HepG2 (cell line): ENCODE measurements at regions not wholly inside any gene's neighbourhood (a gene's known extent, or its start where the extent isn't known, plus 50 kb on each side); places are given as distances from the start of the nearest gene placed in this dataset.
A peak's percentile ranks its signal among the peaks of the same experiment; 100 is the strongest.

Source experiments
- ATAC-seq: fragments of 200-7000 bp; cut with Tn5 transposase; 3 replicates; pipeline ENCODE4 v1.9.1; 2020; ENCODE audit warnings: mild to moderate bottlenecking, moderate library complexity
- BruUV-seq: library from RNA; stranded (reverse); fragments of 400-500 nt; replicated peaks from 2 replicates; lab custom pipeline; 2021; lab: Mats Ljungman, UMichigan
- CTCF ChIA-PET: fragments of 300-600 bp; formaldehyde crosslinking; extraction: SDS; loops from one replicate; lab custom pipeline; 2021; ENCODE audit warnings: low total read pairs, inconsistent platforms, low intra/inter-chr PET ratio; lab: Yijun Ruan, JAX
- POLR2A ChIA-PET: fragments of 350-600 bp; sonication (Branson Sonifier 250); formaldehyde crosslinking; loops from one replicate; lab custom pipeline; 2020; ENCODE audit warnings: antibody characterized with exemption, inconsistent platforms; lab: Yijun Ruan, JAX
- DNase-seq: peaks from one replicate; pipeline ENCODE4 v3.0.0-alpha.2; 2015; ENCODE audit warnings: low spot score
- FAIRE-seq: peaks from 3 replicates; lab custom pipeline; 2011; peaks lifted over from hg19 to GRCh38; lab: Jason Lieb, UNC
- H2AFZ ChIP-seq: one replicate; pipeline ENCODE4 v1.6.1; 2011; ENCODE audit warnings: low read length, inconsistent platforms
- H3K27ac ChIP-seq: fragments of 300-600 bp; 3 replicates; pipeline ENCODE4 v1.8.0; 2011; ENCODE audit warnings: mixed run types, mild to moderate bottlenecking, mixed read lengths, low read length, inconsistent platforms; ENCODE audit not compliant: insufficient read depth; ENCODE audit errors: extremely low read length
- H3K27me3 ChIP-seq, 2 experiments: fragments of 200-600 bp in 1 of 2; 2 replicates in 1 of 2; 3 replicates in 1 of 2; pipeline versions ENCODE4 v1.6.0 to v1.8.0; 2011; ENCODE audit warnings: low read length in 2 of 2, mild to moderate bottlenecking in 2 of 2, moderate library complexity in 2 of 2, inconsistent platforms in 1 of 2; ENCODE audit not compliant: insufficient read depth in 2 of 2, control insufficient read depth in 1 of 2
- H3K36me3 ChIP-seq, 2 experiments: fragments of 200-600 bp in 1 of 2; replicated peaks in 1 of 2; 2 replicates in 1 of 2; 3 replicates in 1 of 2; pipeline versions ENCODE4 v1.5.1 to v1.8.0; 2011; ENCODE audit warnings: low read length in 2 of 2, inconsistent platforms in 1 of 2; ENCODE audit not compliant: insufficient read depth in 2 of 2, control insufficient read depth in 1 of 2
- H3K4me1 ChIP-seq: 2 replicates; pipeline ENCODE4 v1.5.1; 2012; ENCODE audit warnings: low read length, inconsistent platforms; ENCODE audit not compliant: insufficient read depth
- H3K4me2 ChIP-seq: 2 replicates; pipeline ENCODE4 v1.6.0; 2011; ENCODE audit warnings: low read depth, low read length, inconsistent platforms
- H3K4me3 ChIP-seq, 3 experiments: fragments of 200-600 bp in 1 of 3; sonication (generic), shearing (Covaris generic) in 1 of 3; replicated peaks in 1 of 3; 2 replicates each; pipeline ENCODE4 v1.5.1; 2011 to 2016; ENCODE audit warnings: low read length in 3 of 3, inconsistent platforms in 2 of 3, low read depth in 2 of 3, mild to moderate bottlenecking in 2 of 3, control low read depth in 1 of 3, mixed read lengths in 1 of 3; ENCODE audit not compliant: insufficient read depth in 1 of 3
- H3K79me2 ChIP-seq: one replicate; pipeline ENCODE4 v1.6.1; 2011; ENCODE audit warnings: low read length, inconsistent platforms; ENCODE audit not compliant: insufficient read depth
- H3K9ac ChIP-seq: 2 replicates; pipeline ENCODE4 v1.6.0; 2011; ENCODE audit warnings: mild to moderate bottlenecking, low read depth, low read length, inconsistent platforms; ENCODE audit not compliant: insufficient read depth
- H3K9me3 ChIP-seq: 2 replicates; pipeline ENCODE4 v1.5.1; 2012; ENCODE audit warnings: mild to moderate bottlenecking, low read length
- H4K20me1 ChIP-seq: 2 replicates; pipeline ENCODE4 v1.6.0; 2011; ENCODE audit warnings: inconsistent platforms, mild to moderate bottlenecking, low read length, moderate library complexity; ENCODE audit not compliant: insufficient read depth
- MAFF ChIP-seq: IDR thresholded peaks from 2 replicates; pipeline ENCODE4 v1.6.1; 2011; ENCODE audit warnings: low read depth, low read length, improper control_type of control experiment
- MAFK ChIP-seq, 2 experiments: IDR thresholded peaks in 1 of 2; conservative IDR thresholded peaks in 1 of 2; 2 replicates each; pipeline ENCODE4 v1.6.1; 2011; ENCODE audit warnings: improper control_type of control experiment in 2 of 2, low read length in 2 of 2
- NONO ChIP-seq, 2 experiments: fragments of 450-650 bp in 1 of 2; sonication (generic) in 1 of 2; formaldehyde crosslinking in 1 of 2; IDR thresholded peaks in 1 of 2; conservative IDR thresholded peaks in 1 of 2; 2 replicates each; pipeline versions ENCODE4 v1.6.1 to v1.8.0; 2017 to 2022; ENCODE audit warnings: mild to moderate bottlenecking in 1 of 2, missing genetic modification reagents in 1 of 2, moderate library complexity in 1 of 2
- PBX2 ChIP-seq: IDR thresholded peaks from 2 replicates; pipeline ENCODE4 v1.6.1; 2016; ENCODE audit warnings: control low read depth
- TEAD2 ChIP-seq: sonication (generic); formaldehyde crosslinking; IDR thresholded peaks from 2 replicates; pipeline ENCODE4 v1.9.0; 2021; ENCODE audit warnings: missing genetic modification reagents
- ZBTB40 ChIP-seq, 2 experiments: fragments of 450-650 bp in 1 of 2; sonication (generic) in 1 of 2; formaldehyde crosslinking in 1 of 2; IDR thresholded peaks; 2 replicates each; pipeline versions ENCODE4 v1.6.1 to v1.8.0; 2016 to 2022; ENCODE audit warnings: antibody characterized with exemption in 1 of 2, mild to moderate bottlenecking in 1 of 2, missing genetic modification reagents in 1 of 2
- ZFP62 ChIP-seq: sonication (generic); formaldehyde crosslinking; IDR thresholded peaks from 2 replicates; pipeline ENCODE4 v1.4.0; 2020; ENCODE audit warnings: missing genetic modification reagents
- WGBS: methylation state at CpG from one replicate; pipeline ENCODE4 v1.1.6; 2017; ENCODE audit warnings: low lambda C conversion rate; 5-methylcytosine and 5-hydroxymethylcytosine counted together
- in situ Hi-C: cut with HindIII; loops from 2 replicates; pipeline ENCODE4 v1.10.0; 2017; ENCODE audit warnings: low pct_unique_long_range_greater_than_20kb; ENCODE audit not compliant: extremely low pct_ligation_motif_present
- intact Hi-C: fragments of 100-400 bp; cut with micrococcal nuclease; formaldehyde crosslinking; loops from one replicate; pipeline ENCODE4 v1.10.0; 2022; ENCODE audit not compliant: unreplicated experiment

GRCh38 chr3:18070231-18070630 lies 327.8 kb upstream of the TBC1D5 start:
- CTCF ChIA-PET = no interaction called here
- Histone ChIP-seq H3K27me3 (no peaks in the 10 kb centered on the region), H3K36me3 (no peaks in the 10 kb centered on the region), H3K79me2 (no peaks in the 10 kb centered on the region), H2AFZ (no peak overlapping the region), H3K27ac (no peak overlapping the region), H3K4me2 (no peak overlapping the region)
- DNase-seq (no peak), FAIRE-seq (no peak)
- no TSS peak for BruUV-seq
- intact Hi-C loops = no loop called here
- WGBS = 2% methylated on average over 2 of the region's 2 CpGs
- TF ChIP-seq ZFP62 (CRISPR knock-in tag) = no peak
- TF ChIP-seq MAFK (conservative IDR thresholded peaks at IDR 0.05 in 1 of 2, IDR thresholded peaks at IDR 0.05 in 1 of 2; ENCODE audit: low read length in 2 of 2) = peak; percentile 55 to 73; a peak in 3 of 4 replicates
- peak; percentile 45; the same call in 1 of the 2 replicates for TF ChIP-seq MAFF
- TF ChIP-seq, all 625 proteins: peak for 2
- Histone ChIP-seq H3K9me3 (no peaks in the 10 kb centered on the region), H3K4me1 (no peaks in the 10 kb centered on the region), H4K20me1 (no peaks in the 10 kb centered on the region), H3K4me3 (no peak overlapping the region), H3K9ac (no peak overlapping the region)
- POLR2A ChIA-PET = no interaction called here
- in situ Hi-C loops = no loop called here
- ATAC-seq = no peak

- no peaks in the 10 kb centered on the region for H3K9me3 ChIP-seq
- FAIRE-seq (no peak), ATAC-seq (no peak), DNase-seq (no peak)
- H3K4me1 ChIP-seq = no peaks in the 10 kb centered on the region
- WGBS = 0% methylated on average over 1 of the region's 1 CpG
- no peak overlapping the region for H3K9ac ChIP-seq
- ChIA-PET POLR2A (no interaction called here), CTCF (no interaction called here)
- H3K27ac ChIP-seq = no peak overlapping the region
- in situ Hi-C loops = no loop called here
- no peak overlapping the region for H3K4me2 ChIP-seq
- H3K4me3 ChIP-seq = no peak overlapping the region
- H3K79me2 ChIP-seq = no peaks in the 10 kb centered on the region
- intact Hi-C loops = no loop called here
- no peaks in the 10 kb centered on the region for H3K27me3 ChIP-seq
- no peaks in the 10 kb centered on the region for H3K36me3 ChIP-seq
- BruUV-seq = no TSS peak
- H2AFZ ChIP-seq = no peak overlapping the region
- no peaks in the 10 kb centered on the region for H4K20me1 ChIP-seq
- no peak for TF ChIP-seq PBX2 (CRISPR knock-in tag)
- no peak for TF ChIP-seq TEAD2 (CRISPR knock-in tag)
- TF ChIP-seq NONO (IDR thresholded peaks at IDR 0.05) = no peak
- no peak for TF ChIP-seq NONO (CRISPR knock-in tag; conservative IDR thresholded peaks at IDR 0.05)
- no peak for TF ChIP-seq ZBTB40 (IDR thresholded peaks at IDR 0.05)
- TF ChIP-seq ZBTB40 (CRISPR knock-in tag; IDR thresholded peaks at IDR 0.05) = no peak
These were observed 327.1 kb upstream of the TBC1D5 start for GRCh38 chr3:18069568-18069967.
